Thoracic aorta (tissue), 2 donors: ENCODE measurements at regions not wholly inside any gene's neighbourhood (a gene's known extent, or its start where the extent isn't known, plus 50 kb on each side); places are given as distances from the start of the nearest gene placed in this dataset.
"Not testable (repeated sequence)": the region's sequence is repeated elsewhere in the genome, so short reads cannot be mapped to it uniquely, and the experiment has no call there.

Experiments used
- ATAC-seq: fragments of 150-250 bp; one replicate; pipeline ENCODE4 v1.8.0; 2017; ENCODE audit warnings: low read depth; ENCODE audit not compliant: insufficient number of reproducible peaks, low FRiP score
- DNase-seq: peaks from one replicate; pipeline ENCODE4 v3.0.0-alpha.2; 2020; ENCODE audit warnings: low spot score
- H3K27ac ChIP-seq, 2 donors: fragments of 200-600 bp; sonication (generic); 1 replicate in 1 of 2; 2 replicates in 1 of 2; pipeline ENCODE4 v1.5.1; 2016; ENCODE audit warnings: mild to moderate bottlenecking in 2 of 2, moderate library complexity in 2 of 2
- H3K27me3 ChIP-seq: fragments of 200-600 bp; sonication (generic); replicated peaks from 2 replicates; pipeline ENCODE4 v1.6.0; 2016; ENCODE audit warnings: mild to moderate bottlenecking; ENCODE audit not compliant: insufficient read depth
- H3K36me3 ChIP-seq: fragments of 200-600 bp; sonication (generic); one replicate; pipeline ENCODE4 v1.5.1; 2016
- H3K4me1 ChIP-seq, 2 donors: fragments of 200-600 bp; sonication (generic); 1 replicate in 1 of 2; 2 replicates in 1 of 2; pipeline versions ENCODE4 v1.5.1 to v1.6.0; 2016; ENCODE audit warnings: low read depth in 2 of 2, mild to moderate bottlenecking in 1 of 2; ENCODE audit not compliant: control insufficient read depth in 1 of 2
- H3K4me3 ChIP-seq: fragments of 200-600 bp; sonication (generic); 2 replicates; pipeline ENCODE4 v1.5.1; 2016; ENCODE audit warnings: mild to moderate bottlenecking
- H3K9me3 ChIP-seq: fragments of 200-600 bp; sonication (generic); 2 replicates; pipeline ENCODE4 v1.5.1; 2016
- TF ChIP-seq, protein P1 (sequence below): fragments of 200-600 bp; sonication (generic); IDR thresholded peaks from one replicate; pipeline ENCODE4 v1.5.1; 2019; ENCODE audit warnings: antibody characterized with exemption

DNA sequence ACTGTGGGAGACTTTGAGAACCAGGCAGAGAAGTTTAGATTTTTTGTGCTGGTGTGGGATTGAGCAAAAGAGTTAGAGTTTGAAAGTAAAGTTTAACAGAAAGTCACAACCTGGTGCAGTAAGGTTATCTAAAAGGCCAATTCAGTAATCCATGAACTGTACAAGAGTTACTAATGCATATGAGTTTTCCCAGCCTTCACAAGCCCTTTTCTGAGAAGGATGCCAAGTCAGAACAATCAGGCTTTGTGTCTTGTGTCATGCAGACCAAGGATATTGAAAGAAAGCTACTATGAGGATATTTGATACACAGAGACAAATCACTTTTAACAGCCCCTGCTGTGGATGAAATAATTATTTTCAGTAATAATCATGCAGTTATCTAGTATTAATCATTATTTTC, 68.8 kb upstream of the MYO3A start:
- ATAC-seq (no peak), DNase-seq (no peak)
- Histone ChIP-seq H3K9me3 (no peaks in the 10 kb centered on the region), H3K36me3 (no peaks in the 10 kb centered on the region), H3K4me3 (no peak overlapping the region), H3K27ac (no peak overlapping the region), H3K4me1 (no peaks in the 10 kb centered on the region), H3K27me3 (no peaks in the 10 kb centered on the region)
- TF ChIP-seq, protein P1, sequence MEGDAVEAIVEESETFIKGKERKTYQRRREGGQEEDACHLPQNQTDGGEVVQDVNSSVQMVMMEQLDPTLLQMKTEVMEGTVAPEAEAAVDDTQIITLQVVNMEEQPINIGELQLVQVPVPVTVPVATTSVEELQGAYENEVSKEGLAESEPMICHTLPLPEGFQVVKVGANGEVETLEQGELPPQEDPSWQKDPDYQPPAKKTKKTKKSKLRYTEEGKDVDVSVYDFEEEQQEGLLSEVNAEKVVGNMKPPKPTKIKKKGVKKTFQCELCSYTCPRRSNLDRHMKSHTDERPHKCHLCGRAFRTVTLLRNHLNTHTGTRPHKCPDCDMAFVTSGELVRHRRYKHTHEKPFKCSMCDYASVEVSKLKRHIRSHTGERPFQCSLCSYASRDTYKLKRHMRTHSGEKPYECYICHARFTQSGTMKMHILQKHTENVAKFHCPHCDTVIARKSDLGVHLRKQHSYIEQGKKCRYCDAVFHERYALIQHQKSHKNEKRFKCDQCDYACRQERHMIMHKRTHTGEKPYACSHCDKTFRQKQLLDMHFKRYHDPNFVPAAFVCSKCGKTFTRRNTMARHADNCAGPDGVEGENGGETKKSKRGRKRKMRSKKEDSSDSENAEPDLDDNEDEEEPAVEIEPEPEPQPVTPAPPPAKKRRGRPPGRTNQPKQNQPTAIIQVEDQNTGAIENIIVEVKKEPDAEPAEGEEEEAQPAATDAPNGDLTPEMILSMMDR: no peak

DNA sequence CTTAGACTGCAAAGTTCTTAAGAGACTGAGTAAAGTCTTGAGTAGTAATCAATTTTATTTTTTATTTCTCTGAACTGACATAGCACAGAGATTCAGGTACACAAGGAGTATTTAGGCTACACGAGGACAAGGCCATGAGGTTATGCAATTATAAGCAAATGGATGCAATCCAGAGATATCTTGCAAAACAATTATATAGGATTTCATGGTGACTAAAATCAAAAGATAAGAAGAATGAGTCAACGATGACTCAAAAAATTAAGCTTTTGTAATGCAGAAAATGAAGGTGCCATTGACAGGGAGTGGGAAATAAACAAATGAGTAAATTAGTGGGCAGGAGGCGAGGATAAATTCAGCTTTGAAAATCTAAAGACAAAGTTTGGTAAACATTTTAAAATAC, 66.7 kb upstream of the MYO3A start:
- H3K4me1 ChIP-seq: no peaks in the 10 kb centered on the region
- ATAC-seq: no peak
- TF ChIP-seq, protein P1: no peak
- no peak overlapping the region for H3K27ac ChIP-seq
- no peaks in the 10 kb centered on the region for H3K27me3 ChIP-seq
- no peaks in the 10 kb centered on the region for H3K36me3 ChIP-seq
- H3K4me3 ChIP-seq: no peak overlapping the region
- DNase-seq: no peak
- no peaks in the 10 kb centered on the region for H3K9me3 ChIP-seq

DNA sequence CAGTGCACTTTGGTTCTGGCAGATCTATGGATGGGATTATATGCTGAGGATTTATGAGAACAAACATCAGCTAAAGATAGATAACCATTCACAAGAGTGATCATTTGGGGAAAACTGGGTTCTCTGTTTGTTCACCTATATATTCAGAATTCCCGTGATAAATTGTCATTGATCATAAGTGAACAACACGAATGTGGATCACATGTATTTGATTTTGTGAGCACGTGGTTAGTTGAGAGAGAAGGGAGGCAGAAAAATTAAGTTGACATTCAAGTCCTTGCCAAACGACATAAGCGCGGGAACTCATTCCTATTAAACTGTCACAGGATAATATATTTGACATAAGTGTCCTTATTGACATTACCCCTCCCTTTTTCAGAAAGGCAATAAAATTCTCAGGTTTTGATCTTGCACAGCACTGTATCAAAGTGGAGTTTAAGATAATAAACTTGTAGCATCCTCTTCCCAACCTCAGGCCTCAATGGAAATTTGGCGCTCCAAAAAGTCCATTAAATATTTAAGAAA, 64.9 kb upstream of the MYO3A start:
- no peak overlapping the region for H3K27ac ChIP-seq
- H3K4me1 ChIP-seq: no peaks in the 10 kb centered on the region
- TF ChIP-seq, protein P1: no peak
- no peak for ATAC-seq
- H3K36me3 ChIP-seq: no peaks in the 10 kb centered on the region
- H3K9me3 ChIP-seq: no peaks in the 10 kb centered on the region
- H3K4me3 ChIP-seq: no peak overlapping the region
- no peak for DNase-seq
- no peaks in the 10 kb centered on the region for H3K27me3 ChIP-seq

DNA sequence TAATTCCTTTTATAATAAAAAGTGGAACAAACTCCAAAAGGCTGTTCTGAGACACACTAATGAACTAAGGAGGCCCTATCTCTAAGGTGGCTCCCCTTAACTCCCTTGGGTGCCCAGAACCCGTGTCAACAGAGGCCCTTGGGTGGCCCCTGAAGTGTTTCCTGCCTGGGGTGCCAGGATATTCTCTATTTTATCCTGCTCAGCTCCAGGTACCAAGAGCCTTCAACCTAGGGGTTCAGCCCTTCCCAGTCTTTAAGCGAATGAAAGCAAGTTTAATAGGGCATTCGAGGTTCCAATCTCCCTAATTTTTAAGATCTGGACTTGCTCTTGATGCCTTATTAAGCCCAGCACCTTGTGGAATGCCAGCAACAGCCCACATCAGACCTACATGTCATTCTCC, 64.4 kb upstream of the MYO3A start:
- Histone ChIP-seq H3K27me3 (no peaks in the 10 kb centered on the region), H3K4me3 (no peak overlapping the region), H3K27ac (no peak overlapping the region), H3K36me3 (no peaks in the 10 kb centered on the region), H3K4me1 (no peaks in the 10 kb centered on the region), H3K9me3 (no peaks in the 10 kb centered on the region)
- TF ChIP-seq, protein P1: no peak
- DNase-seq (no peak), ATAC-seq (no peak)

DNA sequence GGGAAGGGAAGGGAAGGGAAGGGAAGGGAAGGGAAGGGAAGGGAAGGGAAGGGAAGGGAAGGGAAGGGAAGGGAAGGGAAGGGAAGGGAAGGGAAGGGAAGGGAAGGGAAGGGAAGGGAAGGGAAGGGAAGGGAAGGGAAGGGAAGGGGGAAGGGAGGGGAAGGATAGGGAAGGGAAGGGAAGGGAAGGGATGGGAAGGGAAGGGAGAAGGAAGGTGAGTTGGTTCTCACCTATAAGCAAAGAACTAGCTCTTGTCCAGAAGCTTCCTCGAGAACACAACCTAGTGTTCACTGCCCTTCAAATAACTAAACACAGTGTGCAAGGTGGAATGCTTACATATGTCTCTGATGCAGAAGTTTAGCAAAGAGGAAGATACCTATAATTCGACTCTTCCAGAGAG, 59.6 kb upstream of the MYO3A start:
- ATAC-seq, H3K4me1 ChIP-seq, DNase-seq, H3K4me3 ChIP-seq, H3K27me3 ChIP-seq, H3K36me3 ChIP-seq, H3K27ac ChIP-seq, H3K9me3 ChIP-seq: not testable (repeated sequence)

GRCh38 chr10:25875556-25876165, 58.4 kb upstream of the MYO3A start:
- no peaks in the 10 kb centered on the region for H3K36me3 ChIP-seq
- H3K27me3 ChIP-seq: no peaks in the 10 kb centered on the region
- H3K4me1 ChIP-seq: no peaks in the 10 kb centered on the region
- no peaks in the 10 kb centered on the region for H3K9me3 ChIP-seq
- ATAC-seq (no peak), DNase-seq (peak; percentile 10)
- H3K27ac ChIP-seq: no peak overlapping the region
- H3K4me3 ChIP-seq: no peak overlapping the region
- TF ChIP-seq, protein P1: peak; percentile 79
